Frontal cortex (tissue), 3 donors: ENCODE measurements at regions not wholly inside any gene's neighbourhood (a gene's known extent, or its start where the extent isn't known, plus 50 kb on each side); places are given as distances from the start of the nearest gene placed in this dataset.
"Not testable (repeated sequence)": the region's sequence is repeated elsewhere in the genome, so short reads cannot be mapped to it uniquely, and the experiment has no call there.

Experiments
- DNase-seq, 2 donors: peaks; one replicate each; pipeline ENCODE4 v3.0.0; 2012; ENCODE audit warnings: low spot score in 2 of 2
- FAIRE-seq: peaks from 2 replicates; lab custom pipeline; 2012; peaks lifted over from hg19 to GRCh38; lab: Jason Lieb, UNC
- donor health status: control.
- donor health status: control.
- donor health status: control.

DNA sequence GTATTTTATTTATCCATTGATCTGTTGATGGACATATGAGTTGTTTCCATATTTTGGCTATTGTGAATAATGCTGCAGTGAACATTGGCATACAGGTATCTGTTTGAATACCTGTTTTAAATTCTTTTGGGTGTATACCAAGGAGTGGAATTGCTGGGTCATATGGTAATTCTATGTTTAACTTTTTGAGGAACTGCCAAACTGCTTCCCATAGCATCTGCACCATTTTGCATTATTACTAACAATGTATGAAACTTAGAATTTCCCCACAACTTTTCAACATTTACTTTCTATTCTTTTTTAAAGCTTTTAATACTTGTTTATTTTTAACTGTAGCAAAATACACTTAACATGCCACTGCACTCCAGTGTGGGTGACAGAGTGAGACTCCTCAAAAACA is 57.0 kb upstream of the MSN start:
- DNase-seq (no peak), FAIRE-seq (no peak)

DNA sequence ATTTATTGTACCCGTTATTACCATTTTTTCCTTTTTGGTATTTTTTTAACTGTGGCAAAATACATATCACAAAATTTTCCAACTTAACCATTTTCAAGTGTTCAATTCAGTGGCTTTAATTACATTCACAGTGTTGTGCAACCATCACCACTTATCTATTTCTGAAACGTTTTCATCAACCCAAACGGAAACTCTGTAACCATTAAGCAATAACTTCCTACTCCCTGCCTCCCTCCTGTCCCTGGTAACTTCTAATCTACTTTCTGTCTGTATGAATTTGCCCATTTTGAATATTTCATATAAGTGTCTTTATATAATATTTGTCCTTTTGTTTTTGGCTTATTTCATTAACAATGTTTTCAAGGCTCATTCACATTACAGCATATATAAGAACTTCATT is 57.4 kb upstream of the MSN start:
- FAIRE-seq (peak; percentile 19), DNase-seq (no peak)

DNA sequence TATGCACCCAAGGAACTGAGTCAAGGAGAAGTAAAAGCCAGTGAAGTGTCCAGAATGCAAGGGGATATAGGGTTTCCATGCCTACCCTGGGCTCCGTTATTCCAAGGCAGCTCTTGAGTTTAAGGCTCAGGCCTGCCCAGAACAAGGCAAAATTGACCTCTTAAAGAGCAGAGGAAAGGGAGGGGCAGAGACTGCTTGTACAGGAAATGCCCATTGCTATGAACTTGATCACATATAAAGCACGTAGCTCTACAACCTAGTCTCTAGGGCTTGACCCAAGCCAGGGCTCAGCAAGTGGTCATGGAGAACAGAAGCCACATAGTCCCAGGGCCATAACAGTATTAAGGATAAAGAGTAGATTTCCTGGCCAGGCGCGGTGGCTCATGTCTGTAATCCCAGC is 58.2 kb upstream of the MSN start:
- DNase-seq, result no peak
- no peak for FAIRE-seq

DNA sequence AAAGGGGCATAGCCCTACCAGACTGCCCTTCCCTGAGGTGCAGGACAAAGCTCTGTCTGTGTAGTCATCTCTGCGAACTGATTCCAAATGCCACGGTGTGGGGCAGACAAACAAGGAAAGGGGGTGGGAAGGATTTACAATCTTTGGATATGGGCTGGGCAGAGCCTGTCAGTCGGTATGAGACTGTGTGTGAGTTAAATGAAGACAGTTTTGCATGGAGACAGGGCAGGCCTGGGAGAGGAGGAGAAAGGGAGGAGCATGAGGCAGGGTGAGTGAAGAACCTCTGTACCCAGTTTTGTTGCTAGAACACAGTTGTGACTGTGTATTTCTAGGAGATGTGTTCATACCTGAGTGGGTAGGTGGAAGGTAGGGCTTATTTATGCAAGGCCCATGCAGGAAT is 59.4 kb upstream of the MSN start:
- FAIRE-seq, result no peak
- DNase-seq, result no peak

DNA sequence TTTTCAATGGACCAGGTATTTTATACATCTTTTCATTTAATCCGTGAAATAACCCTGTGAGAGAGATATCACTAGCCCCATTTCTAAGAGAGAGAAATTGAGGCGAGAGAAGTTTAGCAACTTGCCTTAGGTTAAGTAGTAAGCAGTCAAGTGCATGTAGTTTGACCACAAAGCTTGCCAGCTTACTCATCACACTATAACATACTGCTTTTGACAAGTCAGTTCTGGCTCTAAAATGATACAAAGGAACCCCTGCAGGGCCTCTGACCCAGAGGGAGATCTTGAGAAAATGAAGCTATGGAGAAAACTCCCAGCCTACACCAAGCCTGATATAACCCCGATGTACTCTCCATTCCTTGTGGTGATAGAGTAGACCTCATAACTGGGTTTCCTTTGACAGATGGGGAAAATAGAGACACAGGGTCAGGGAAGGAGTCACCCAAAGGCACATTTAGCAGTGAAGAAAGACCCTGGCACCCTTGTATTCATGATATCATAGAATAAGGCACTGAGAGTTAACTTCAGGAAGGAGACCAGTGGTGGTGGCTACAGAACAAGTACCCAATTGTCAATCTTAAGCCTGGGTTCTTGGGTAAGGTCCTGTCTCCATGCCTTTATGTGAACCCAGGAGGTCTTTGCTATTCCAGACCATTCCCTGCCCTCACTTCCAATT is 60.2 kb upstream of the MSN start:
- no peak for FAIRE-seq
- no peak for DNase-seq

DNA sequence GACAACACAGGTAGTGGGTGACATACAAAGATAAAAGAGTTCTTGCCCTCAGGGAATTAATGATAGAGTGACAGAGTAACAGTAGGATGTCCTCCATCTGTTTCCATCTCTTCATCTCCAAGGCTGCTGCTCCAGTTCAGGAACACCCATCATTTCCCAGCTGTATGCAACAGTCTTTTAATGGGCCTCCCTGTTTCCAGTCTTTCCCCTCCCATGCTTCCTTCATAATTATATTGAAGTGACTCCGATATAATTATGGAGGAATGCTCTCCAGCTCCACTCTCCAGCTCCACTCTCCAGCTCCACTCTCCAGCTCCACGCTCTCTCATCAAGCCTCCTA is 65.3 kb upstream of the MSN start:
- DNase-seq, result no peak
- no peak for FAIRE-seq

DNA sequence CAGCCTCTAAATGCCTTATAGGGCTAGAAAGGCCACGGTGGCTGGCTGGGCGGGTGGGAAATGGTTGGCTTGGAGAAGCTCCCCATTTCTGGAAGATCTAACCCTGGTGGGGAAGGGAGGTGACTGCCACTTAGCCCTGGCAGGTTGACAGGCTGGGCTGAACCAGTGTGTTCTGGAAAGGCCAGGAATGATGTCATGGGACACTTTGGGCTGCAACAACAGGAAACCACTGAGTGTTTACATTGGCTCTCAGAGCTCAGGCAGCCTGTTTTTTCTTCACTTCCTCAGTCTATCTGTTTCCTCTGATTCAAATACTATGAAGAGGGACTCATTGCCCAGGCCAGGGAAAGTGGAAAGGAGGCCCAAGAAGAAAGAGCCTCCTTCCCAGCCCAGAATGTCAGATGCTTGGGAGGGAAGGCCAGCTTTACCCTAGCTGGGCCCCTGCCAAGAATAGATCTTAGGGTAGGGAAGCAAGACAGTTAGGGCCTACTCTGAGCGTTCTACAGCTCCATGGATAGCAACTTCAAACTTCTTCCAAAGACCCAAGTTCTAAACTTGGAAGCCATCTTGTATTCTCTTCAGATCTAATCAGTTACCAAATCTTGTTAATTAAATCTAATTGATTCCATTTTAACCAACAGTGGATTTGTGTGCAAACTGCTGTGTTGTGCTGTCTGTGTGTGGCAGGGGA is 65.8 kb upstream of the MSN start:
- FAIRE-seq (no peak), DNase-seq (peak in 1 of 2 donors; percentile 10)

DNA sequence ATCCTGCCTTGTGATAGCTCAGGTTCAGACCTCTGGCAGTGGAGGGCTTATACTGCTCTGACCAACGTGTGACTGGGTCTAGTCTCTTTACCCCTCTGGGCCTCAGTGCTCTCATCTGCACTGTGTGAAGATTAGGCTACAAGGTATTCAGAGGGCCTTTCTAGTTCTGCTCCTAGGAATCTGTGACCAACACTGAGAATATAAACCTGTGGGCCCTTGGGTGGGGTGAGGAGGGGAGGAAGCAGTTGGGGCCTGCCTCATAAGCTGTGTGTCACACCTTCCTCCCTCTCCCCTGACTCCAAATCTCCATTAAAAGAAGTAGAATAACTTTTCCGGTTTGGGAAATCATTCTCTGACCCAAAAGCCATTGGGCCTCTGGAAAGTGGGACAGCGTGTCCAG is 66.3 kb upstream of the MSN start:
- no peak for DNase-seq
- FAIRE-seq, result no peak

DNA sequence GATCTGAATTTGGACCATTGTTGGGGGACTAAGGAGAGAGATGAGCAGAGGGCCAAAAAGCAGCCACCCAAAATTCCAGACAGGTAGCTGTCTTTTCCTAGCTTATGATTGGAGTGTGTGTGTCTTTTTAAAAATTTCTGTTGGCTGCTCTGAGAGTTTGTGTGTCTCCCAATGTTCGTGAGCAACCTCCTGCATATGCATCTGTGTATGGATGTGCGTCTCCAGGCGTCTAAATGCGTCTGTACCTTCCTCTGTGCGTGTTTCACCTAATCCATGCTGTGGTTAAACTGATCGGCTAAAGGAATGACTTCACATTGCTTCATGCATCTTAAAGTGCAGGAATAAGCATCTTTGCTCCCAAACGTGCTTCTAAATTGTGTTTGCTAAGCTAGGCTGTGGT is 65.5 kb upstream of the LAS1L start:
- FAIRE-seq (no peak), DNase-seq (no peak)

DNA sequence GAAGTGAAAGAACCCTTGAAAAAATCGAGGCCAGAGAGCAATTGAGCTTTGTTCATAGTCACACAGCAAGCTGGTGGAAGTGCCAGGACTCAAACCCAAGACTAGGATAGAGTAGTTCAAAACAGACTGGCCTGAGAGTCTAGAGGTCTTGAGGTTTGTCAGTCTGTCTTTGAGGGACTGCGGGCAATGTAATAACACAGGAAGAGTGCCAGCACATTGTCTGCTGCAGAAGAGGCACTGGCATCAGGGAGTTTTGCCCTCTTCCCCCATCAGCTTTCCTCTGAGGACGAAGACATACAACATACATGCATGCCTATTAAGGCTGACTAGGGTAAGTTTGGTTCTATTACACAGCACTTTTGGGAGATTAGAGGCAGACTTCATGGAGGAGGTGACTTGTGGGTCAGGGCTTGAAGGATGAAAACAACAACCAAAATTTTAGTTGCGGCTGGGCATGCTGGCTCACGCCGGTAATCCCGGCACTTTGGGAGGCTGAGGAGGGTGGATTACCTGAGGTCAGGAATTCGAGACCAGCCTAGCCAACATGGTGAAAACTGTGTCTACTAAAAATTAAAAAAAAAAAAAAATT is 64.1 kb upstream of the LAS1L start:
- FAIRE-seq (no peak), DNase-seq (no peak)

DNA sequence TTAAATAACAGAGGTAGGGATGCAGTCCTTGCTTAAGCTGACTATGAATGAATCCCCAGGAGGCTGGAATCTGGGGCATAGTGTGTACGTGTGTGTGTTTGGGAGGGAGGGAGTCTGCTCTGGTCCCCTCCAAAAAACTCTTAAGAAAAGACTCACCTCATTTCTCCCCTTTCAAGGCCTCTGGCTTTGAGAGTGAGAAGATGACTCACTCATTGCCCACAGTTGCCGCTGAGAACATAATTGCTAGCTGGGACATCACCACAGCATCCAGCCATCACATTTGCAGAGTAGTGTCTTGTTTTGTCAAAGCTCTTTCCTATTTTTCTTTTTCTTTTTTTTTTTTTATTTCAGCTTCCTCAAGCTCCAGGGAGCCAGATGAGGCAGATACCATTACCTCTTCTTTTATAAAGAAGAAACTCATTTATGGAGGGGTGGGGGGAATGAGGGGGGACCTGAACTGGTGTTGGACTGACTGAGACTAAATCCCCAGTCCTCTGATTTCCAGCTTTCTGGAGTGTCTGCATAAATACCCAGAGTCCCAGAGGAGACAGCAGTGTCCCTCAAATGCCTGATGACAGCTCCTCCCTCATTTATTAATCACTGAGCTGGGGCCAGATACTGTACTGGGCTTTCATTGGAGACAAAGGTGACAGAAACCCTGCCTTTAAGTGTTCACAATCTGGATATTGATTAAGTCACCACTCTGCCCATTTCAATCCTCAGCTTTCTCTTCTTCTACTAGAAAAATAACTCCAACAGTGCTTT is 61.9 kb upstream of the LAS1L start:
- no peak for DNase-seq
- no peak for FAIRE-seq

DNA sequence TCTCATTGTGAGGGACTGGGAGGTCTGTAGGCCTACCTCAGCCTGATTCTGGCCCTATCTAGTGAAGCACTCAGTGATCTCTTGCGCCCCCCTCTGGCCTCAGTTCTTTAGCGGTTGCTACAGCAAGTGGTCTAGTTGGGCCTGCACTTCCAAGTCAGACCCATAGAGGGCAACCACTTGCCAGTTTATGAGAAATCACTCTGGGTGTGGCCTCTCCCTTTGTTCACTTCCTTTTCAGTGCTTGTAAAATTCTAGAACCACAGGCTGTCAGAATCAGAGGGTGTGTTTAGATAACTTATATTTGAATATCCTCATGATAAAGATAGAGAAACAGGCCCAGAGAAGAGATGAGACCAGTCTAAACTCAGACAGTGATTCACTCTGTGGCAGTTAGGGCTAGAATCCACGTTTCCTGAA is 60.9 kb upstream of the LAS1L start:
- FAIRE-seq, result no peak
- peak; percentile 46 to 53 for DNase-seq

DNA sequence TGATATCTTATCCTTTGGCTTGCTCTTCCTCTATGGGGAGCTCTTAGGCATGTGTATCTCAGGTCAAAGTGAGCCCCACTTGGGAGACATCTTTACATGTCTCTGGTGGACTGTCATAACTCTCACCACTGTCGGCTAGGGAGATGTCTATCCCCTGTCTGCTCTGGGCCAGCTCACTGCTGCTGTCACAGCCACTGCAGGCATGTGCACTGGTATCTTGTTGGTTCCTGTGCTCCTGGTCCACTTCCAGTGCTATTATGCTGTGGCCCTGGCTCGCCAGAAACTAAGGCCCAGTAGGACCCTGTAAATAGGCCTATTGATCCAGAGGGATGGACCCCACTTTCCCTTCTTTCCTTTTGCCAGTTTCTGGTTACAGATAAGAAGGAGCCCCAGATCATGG is 56.6 kb upstream of the LAS1L start:
- FAIRE-seq (no peak), DNase-seq (no peak)

DNA sequence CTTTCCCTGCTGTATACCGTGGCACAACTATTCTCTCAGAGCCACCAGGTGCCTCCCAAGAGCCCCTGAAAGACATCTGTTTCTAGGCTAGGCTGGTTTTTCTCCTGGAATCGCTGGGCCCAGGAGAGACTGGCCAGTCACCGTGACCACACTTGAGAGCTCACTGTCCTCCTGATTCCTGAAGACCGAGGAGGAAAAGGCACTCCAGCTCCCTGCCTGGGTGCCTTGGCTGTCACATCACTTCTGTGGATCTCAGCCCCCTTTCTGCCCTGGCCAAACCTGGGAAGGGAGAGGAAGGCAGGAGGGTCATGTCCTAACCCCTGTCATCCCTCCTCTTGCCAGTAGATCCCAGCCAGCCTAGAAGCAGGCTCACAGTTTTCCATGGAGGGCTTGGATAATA is 54.7 kb upstream of the LAS1L start:
- no peak for DNase-seq
- FAIRE-seq, result no peak

DNA sequence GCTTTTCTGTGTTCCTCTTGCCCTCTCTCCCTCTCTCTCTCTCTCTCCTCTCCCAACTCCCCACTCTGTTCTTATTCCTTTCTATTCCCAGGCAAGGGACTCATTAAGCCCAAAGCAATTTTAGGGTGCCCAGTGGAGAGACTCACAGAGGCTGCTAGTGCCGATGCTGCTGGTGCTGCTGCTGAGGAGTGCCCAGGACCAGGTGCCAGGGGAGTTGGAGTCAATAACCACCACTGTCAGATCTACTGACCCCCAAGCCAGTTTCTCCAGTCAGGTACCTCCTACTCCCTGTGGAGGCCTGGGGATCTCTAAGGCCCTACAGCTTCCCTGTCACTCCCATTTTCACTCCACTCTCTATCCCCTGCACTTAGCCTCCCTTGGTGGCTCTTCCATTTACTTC is 54.2 kb upstream of the LAS1L start:
- DNase-seq (no peak), FAIRE-seq (no peak)

DNA sequence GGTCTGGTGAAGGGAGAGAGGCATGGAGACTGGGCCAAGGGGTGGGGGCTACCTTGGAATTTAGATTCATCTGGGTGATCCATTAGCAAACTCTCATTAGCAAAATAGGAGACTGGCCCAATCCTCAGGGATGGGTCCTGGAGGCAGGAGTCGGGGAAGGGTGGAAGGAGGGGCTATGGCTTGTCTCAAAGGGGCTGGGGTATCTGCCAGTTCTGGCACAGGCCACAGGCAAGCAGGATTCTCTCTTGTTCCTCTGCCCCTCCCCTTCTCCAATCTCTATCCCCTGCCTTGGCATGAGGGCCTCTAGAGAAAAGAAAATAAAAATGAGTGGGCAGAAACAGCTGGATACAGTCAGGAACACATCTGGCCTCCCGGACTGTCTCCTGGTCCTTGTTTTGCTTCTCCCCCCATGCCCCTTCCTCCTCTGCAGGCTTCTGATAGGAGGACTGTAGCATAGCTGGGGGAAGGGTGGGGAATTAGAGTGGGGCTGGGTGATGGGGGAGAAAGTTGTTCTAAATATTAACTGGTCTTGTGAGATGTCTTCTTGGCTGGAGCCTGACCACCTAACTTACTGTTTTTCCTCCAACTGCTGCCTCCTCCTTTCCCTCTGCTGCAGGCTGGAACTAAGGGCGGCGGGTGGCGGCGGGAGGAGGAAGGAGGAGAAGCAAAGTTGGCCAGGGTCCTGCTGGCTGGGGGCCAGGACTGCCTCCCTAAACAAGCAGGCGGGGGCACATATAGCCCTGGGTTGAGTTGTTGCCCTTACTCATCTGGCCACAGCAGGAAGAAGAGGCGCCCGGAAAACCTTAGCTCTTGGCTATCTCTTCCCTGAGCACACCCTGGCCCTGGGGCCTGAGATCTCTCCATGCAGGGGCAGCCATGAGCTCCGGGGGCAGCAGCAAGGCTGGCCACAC is 53.3 kb upstream of the LAS1L start:
- FAIRE-seq (no peak), DNase-seq (peak in 1 of 2 donors; percentile 11)

DNA sequence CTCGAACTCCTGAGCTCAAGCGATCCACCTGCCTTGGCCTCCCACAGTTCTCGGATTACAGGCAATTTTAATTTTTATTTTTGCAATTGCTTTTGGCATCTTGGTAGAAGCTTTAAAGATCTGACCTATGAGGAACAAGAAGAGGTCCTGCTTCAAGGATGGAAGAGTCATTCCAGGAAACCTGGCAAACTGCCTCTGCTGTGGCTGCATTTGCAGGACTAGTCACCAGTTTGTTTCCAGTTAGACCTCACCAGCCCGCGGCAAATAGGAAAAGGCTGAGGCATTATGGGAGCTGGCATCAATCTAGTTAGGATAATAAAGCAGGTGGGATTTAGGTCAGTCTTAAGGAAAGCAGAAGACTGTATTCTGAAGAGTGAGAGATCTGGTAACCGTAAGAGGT is 51.9 kb upstream of the LAS1L start:
- DNase-seq (no peak), FAIRE-seq (no peak)

DNA sequence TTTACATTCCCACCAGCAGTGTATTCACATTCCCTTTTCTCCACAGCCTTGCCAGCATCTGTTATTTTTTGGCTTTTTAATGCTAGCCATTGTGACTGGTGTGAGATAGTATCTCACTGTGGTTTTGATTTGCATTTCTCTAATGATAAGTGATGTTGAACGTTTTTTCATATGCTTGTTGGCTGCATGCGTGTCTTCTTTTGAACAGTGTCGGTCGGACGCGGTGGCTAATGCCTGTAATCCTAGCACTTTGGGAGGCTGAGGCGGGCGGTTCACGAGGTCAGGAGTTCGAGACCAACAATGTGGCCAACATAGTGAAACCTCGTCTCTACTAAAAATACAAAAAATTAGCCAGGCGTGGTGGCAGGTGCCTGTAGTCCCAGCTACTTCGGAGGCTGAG is 50.6 kb upstream of the LAS1L start:
- DNase-seq, FAIRE-seq: not testable (repeated sequence)
